GM23338 (cell line): ENCODE measurements at regions not wholly inside any gene's neighbourhood (a gene's known extent, or its start where the extent isn't known, plus 50 kb on each side); places are given as distances from the start of the nearest gene placed in this dataset.

Experiments used
- CREB1 ChIP-seq: fragments of 250-450 bp; sonication (Bioruptor Pico); IDR thresholded peaks from 2 replicates; pipeline ENCODE4 v1.5.0; 2020; ENCODE audit warnings: low read depth, mild to moderate bottlenecking, moderate library complexity
- CTCF ChIP-seq, 2 experiments: fragments of 200-600 bp in 1 of 2; sonication (generic) in 1 of 2; conservative IDR thresholded peaks; 2 replicates each; pipeline versions ENCODE4 v1.5.1 to v1.6.1; 2016 to 2017; ENCODE audit warnings: antibody characterized with exemption in 2 of 2, low read depth in 2 of 2, mild to moderate bottlenecking in 2 of 2, moderate library complexity in 1 of 2
- EZH2 ChIP-seq: fragments of 200-600 bp; sonication (generic); IDR thresholded peaks from one replicate; pipeline ENCODE4 v1.8.0; 2017; ENCODE audit warnings: antibody characterized with exemption, mild to moderate bottlenecking, low read depth; ENCODE audit not compliant: unreplicated experiment
- EZH2phosphoT487 ChIP-seq: fragments of 200-600 bp; sonication (generic); IDR thresholded peaks from one replicate; pipeline ENCODE4 v1.8.1; 2018; ENCODE audit warnings: antibody characterized with exemption; ENCODE audit not compliant: unreplicated experiment
- JUNB ChIP-seq: IDR thresholded peaks from one replicate; pipeline ENCODE4 v1.6.1; 2016; ENCODE audit warnings: antibody characterized with exemption; ENCODE audit not compliant: unreplicated experiment
- NANOG ChIP-seq: IDR thresholded peaks from 2 replicates; pipeline ENCODE4 v1.6.1; 2016; ENCODE audit warnings: antibody characterized with exemption, borderline replicate concordance
- POLR2AphosphoS5 ChIP-seq: IDR thresholded peaks from 2 replicates; pipeline ENCODE4 v1.6.1; 2016; ENCODE audit warnings: antibody characterized with exemption, low read depth
- ZNF114 ChIP-seq: fragments of 250-450 bp; sonication (Bioruptor Pico); IDR thresholded peaks from 2 replicates; pipeline ENCODE4 v1.5.0; 2020; ENCODE audit warnings: mild to moderate bottlenecking, moderate library complexity
- ZNF331 ChIP-seq: fragments of 250-450 bp; sonication (Bioruptor Pico); IDR thresholded peaks from 2 replicates; pipeline ENCODE4 v1.5.0; 2020; ENCODE audit warnings: low read depth, mild to moderate bottlenecking, moderate library complexity
- ZNF462 ChIP-seq: fragments of 250-450 bp; sonication (Bioruptor Pico); IDR thresholded peaks from 2 replicates; pipeline ENCODE4 v1.5.0; 2020; ENCODE audit warnings: mild to moderate bottlenecking, moderate library complexity
- TF ChIP-seq, protein P1 (sequence below): IDR thresholded peaks from one replicate; pipeline ENCODE4 v1.6.1; 2018; ENCODE audit warnings: antibody characterized with exemption; ENCODE audit not compliant: unreplicated experiment
- TF ChIP-seq, protein P2 (sequence below): IDR thresholded peaks from 2 replicates; pipeline ENCODE4 v1.6.1; 2016; ENCODE audit warnings: antibody characterized with exemption

DNA sequence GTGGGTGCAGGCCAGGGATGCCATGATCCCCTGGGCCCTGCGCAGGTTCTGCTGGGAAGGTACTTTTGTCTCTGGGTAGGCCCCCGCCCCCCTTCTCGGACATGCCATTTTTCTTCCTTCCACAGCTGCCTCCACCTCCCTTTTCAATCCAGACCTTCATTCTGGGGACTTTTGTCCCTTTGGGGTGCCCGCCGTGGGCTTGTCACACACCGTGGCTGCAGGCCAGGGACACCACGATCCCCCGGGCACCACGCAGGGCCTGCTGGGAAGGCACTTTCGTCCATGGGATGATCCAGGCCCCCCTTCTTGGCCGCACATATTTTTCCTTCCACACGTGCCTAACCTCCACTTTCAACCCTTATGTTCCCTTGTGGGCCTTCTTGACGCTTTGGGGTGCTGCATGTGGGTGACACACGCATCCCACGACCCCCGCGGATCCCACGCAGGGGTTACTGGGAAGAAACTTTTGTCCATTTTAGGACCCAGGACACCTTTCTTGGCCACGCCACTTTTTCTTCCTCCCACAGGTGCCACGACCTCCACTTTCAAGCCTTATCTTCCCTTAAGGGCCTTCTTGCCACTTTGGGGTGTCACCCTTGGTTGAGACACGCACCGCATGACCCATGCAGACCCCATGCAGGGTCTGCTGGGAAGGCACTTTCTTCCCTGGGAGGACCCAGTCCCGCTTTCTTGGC lies 272.5 kb downstream of the ALG10 start:
- TF ChIP-seq CTCF (conservative IDR thresholded peaks at IDR 0.05; ENCODE audit: low read depth in 2 of 2) (no peak), CREB1 (CRISPR knock-in tag) (no peak), EZH2 (no peak), EZH2phosphoT487 (no peak), POLR2AphosphoS5 (no peak), JUNB (no peak), ZNF331 (CRISPR knock-in tag) (no peak), ZNF114 (CRISPR knock-in tag) (no peak), NANOG (no peak), ZNF462 (no peak)
- TF ChIP-seq, protein P1, sequence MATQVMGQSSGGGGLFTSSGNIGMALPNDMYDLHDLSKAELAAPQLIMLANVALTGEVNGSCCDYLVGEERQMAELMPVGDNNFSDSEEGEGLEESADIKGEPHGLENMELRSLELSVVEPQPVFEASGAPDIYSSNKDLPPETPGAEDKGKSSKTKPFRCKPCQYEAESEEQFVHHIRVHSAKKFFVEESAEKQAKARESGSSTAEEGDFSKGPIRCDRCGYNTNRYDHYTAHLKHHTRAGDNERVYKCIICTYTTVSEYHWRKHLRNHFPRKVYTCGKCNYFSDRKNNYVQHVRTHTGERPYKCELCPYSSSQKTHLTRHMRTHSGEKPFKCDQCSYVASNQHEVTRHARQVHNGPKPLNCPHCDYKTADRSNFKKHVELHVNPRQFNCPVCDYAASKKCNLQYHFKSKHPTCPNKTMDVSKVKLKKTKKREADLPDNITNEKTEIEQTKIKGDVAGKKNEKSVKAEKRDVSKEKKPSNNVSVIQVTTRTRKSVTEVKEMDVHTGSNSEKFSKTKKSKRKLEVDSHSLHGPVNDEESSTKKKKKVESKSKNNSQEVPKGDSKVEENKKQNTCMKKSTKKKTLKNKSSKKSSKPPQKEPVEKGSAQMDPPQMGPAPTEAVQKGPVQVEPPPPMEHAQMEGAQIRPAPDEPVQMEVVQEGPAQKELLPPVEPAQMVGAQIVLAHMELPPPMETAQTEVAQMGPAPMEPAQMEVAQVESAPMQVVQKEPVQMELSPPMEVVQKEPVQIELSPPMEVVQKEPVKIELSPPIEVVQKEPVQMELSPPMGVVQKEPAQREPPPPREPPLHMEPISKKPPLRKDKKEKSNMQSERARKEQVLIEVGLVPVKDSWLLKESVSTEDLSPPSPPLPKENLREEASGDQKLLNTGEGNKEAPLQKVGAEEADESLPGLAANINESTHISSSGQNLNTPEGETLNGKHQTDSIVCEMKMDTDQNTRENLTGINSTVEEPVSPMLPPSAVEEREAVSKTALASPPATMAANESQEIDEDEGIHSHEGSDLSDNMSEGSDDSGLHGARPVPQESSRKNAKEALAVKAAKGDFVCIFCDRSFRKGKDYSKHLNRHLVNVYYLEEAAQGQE = no peak
- TF ChIP-seq, protein P2, sequence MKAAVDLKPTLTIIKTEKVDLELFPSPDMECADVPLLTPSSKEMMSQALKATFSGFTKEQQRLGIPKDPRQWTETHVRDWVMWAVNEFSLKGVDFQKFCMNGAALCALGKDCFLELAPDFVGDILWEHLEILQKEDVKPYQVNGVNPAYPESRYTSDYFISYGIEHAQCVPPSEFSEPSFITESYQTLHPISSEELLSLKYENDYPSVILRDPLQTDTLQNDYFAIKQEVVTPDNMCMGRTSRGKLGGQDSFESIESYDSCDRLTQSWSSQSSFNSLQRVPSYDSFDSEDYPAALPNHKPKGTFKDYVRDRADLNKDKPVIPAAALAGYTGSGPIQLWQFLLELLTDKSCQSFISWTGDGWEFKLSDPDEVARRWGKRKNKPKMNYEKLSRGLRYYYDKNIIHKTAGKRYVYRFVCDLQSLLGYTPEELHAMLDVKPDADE = no peak
